Ishikawa (cell line): ENCODE measurements at regions not wholly inside any gene's neighbourhood (a gene's known extent, or its start where the extent isn't known, plus 50 kb on each side); places are given as distances from the start of the nearest gene placed in this dataset.

Experiments used
- CEBPB ChIP-seq: IDR thresholded peaks from 2 replicates; pipeline ENCODE4 v1.6.1; 2012
- CREB1 ChIP-seq: IDR thresholded peaks from 2 replicates; pipeline ENCODE4 v1.6.1; 2012; ENCODE audit warnings: low read depth
- EGR1 ChIP-seq: IDR thresholded peaks from 2 replicates; pipeline ENCODE4 v1.6.1; 2012
- EP300 ChIP-seq: IDR thresholded peaks from 2 replicates; pipeline ENCODE4 v1.6.1; 2012; ENCODE audit warnings: borderline replicate concordance
- FOXM1 ChIP-seq: IDR thresholded peaks from 2 replicates; pipeline ENCODE4 v1.6.1; 2012; ENCODE audit warnings: low read depth, borderline replicate concordance
- NFIC ChIP-seq: IDR thresholded peaks from 2 replicates; pipeline ENCODE4 v1.6.1; 2012
- RAD21 ChIP-seq: IDR thresholded peaks from 2 replicates; pipeline ENCODE4 v1.6.1; 2012; ENCODE audit warnings: low read depth
- TAF1 ChIP-seq: IDR thresholded peaks from 2 replicates; pipeline ENCODE4 v1.6.1; 2012; ENCODE audit warnings: low read depth, mild to moderate bottlenecking
- TCF12 ChIP-seq: IDR thresholded peaks from 2 replicates; pipeline ENCODE4 v1.6.1; 2012; ENCODE audit warnings: low read depth
- TEAD4 ChIP-seq: IDR thresholded peaks from 2 replicates; pipeline ENCODE4 v1.6.1; 2012
- YY1 ChIP-seq: IDR thresholded peaks from 2 replicates; pipeline ENCODE4 v1.6.1; 2012; ENCODE audit warnings: low read depth
- ZBTB7A ChIP-seq: IDR thresholded peaks from 2 replicates; pipeline ENCODE4 v1.6.1; 2012; ENCODE audit warnings: low read depth
- TF ChIP-seq, protein P1 (sequence below): IDR thresholded peaks from 2 replicates; pipeline ENCODE4 v1.6.1; 2012
- TF ChIP-seq, protein P2 (sequence below): IDR thresholded peaks from 2 replicates; pipeline ENCODE4 v1.6.1; 2012; ENCODE audit warnings: low read depth, mild to moderate bottlenecking
- TF ChIP-seq, protein P3 (sequence below): IDR thresholded peaks from 2 replicates; pipeline ENCODE4 v1.6.1; 2012

DNA sequence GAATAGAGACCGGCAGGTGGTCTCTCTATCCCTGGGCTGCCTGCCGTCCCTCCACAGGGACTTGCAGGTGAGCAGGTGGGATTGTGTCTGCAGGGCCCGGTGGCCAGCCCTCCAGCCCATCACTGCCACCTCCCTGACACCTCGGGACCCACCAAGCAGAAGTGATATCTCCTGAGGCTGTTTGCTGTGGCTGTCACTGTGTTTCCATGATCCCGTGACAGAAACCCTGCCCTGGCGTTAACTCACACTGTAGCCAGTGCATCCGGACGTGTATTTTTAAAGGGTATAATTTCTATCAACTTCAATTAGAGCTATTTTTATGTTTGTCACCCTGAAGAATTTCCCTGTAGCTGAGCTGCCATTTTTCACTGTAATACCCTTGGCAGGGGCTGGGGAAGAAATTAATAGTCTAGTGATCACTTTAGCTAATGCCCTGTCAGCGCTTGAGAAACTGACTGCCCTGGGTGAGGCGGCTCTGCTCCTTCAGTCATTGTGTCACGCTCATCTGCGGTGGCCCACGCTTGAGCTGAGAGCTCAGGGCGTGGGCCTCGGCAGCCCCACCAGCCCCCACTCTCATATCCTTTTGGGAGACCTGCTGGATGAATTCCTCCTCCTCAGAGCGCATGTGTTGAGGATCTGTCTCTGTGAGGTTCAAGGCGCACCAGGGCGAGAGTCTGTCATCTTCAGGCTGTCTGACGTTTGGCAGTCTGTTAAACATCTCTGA is 229.9 kb upstream of the CIBAR2 start:
- TF ChIP-seq, protein P1, sequence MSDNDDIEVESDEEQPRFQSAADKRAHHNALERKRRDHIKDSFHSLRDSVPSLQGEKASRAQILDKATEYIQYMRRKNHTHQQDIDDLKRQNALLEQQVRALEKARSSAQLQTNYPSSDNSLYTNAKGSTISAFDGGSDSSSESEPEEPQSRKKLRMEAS = no peak
- TF ChIP-seq TEAD4 (no peak), RAD21 (no peak), FOXM1 (no peak), EP300 (no peak), CEBPB (no peak), TAF1 (no peak), EGR1 (no peak), TCF12 (no peak), CREB1 (no peak), ZBTB7A (no peak), NFIC (no peak)
- TF ChIP-seq, protein P2, sequence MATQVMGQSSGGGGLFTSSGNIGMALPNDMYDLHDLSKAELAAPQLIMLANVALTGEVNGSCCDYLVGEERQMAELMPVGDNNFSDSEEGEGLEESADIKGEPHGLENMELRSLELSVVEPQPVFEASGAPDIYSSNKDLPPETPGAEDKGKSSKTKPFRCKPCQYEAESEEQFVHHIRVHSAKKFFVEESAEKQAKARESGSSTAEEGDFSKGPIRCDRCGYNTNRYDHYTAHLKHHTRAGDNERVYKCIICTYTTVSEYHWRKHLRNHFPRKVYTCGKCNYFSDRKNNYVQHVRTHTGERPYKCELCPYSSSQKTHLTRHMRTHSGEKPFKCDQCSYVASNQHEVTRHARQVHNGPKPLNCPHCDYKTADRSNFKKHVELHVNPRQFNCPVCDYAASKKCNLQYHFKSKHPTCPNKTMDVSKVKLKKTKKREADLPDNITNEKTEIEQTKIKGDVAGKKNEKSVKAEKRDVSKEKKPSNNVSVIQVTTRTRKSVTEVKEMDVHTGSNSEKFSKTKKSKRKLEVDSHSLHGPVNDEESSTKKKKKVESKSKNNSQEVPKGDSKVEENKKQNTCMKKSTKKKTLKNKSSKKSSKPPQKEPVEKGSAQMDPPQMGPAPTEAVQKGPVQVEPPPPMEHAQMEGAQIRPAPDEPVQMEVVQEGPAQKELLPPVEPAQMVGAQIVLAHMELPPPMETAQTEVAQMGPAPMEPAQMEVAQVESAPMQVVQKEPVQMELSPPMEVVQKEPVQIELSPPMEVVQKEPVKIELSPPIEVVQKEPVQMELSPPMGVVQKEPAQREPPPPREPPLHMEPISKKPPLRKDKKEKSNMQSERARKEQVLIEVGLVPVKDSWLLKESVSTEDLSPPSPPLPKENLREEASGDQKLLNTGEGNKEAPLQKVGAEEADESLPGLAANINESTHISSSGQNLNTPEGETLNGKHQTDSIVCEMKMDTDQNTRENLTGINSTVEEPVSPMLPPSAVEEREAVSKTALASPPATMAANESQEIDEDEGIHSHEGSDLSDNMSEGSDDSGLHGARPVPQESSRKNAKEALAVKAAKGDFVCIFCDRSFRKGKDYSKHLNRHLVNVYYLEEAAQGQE = no peak

DNA sequence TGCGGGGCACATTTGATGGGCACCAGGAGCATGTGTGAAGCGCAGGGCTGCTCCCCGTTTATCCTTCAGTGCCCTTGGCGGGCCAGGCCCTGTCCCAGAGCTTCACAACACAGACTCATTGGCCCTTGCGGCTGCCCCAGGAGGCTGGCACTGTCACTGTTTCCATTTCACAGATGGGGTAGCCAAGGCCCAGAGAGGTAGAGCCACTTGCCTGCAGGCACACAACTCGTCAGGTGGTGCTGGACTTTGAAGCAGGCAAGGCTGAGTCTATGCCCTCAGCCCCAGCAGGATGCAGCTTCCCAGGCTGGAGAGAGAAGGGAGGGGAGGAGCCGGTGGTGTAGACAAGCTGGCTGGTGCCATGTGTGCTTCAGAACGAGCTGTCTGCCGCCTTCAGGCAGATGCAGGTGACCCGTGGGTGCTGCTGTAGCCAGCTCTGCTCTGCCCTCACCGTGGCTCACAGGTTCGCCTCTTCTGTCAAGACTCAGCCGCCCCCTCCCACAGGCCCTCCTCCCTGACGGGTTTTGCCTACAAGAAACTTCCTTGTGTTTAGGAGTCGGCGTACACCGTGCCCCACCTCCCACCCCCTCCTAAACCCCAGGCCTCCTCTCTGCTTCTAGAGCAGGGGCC is 232.3 kb upstream of the CIBAR2 start:
- TF ChIP-seq TAF1 (no peak), CEBPB (no peak), ZBTB7A (no peak), FOXM1 (no peak), TCF12 (no peak), EGR1 (no peak), TEAD4 (no peak), CREB1 (no peak), NFIC (no peak), YY1 (no peak), RAD21 (no peak), EP300 (no peak)
- TF ChIP-seq, protein P3, sequence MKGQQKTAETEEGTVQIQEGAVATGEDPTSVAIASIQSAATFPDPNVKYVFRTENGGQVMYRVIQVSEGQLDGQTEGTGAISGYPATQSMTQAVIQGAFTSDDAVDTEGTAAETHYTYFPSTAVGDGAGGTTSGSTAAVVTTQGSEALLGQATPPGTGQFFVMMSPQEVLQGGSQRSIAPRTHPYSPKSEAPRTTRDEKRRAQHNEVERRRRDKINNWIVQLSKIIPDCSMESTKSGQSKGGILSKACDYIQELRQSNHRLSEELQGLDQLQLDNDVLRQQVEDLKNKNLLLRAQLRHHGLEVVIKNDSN = no peak
- TF ChIP-seq, protein P2 = no peak
- TF ChIP-seq, protein P1 = no peak

DNA sequence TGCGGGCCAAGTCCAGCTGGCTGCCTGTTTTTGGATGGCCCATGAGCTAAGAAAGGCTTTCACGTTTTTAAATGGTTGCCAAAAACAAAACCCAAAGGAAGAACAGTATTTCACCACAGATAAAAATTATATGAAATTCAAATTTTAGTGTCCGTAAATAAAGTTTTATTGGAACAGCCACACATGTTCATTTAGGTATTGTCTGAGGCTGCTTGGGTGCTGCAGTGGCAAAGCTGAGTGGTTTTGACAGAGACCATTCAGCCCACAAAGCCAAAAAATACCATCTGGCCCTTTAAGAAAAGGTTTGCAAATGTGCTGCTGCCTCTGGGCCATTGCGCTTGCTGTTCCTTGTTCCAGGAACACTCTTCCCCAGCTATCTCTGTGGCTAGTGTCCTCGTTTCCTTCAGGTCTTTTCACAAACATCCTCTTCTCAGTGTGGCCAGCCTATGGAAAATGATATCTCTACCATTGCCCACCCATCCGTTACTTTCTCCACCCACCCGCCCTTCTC is 232.9 kb upstream of the CIBAR2 start:
- TF ChIP-seq NFIC = no peak
- no peak for TF ChIP-seq RAD21
- TF ChIP-seq YY1 = no peak
- TF ChIP-seq CREB1 = no peak
- no peak for TF ChIP-seq TAF1
- TF ChIP-seq FOXM1 = no peak
- TF ChIP-seq TCF12 = no peak
- TF ChIP-seq, protein P3 = no peak
- TF ChIP-seq, protein P2 = no peak
- TF ChIP-seq TEAD4 = no peak
- TF ChIP-seq ZBTB7A = no peak
- TF ChIP-seq EP300 = no peak
- TF ChIP-seq EGR1 = no peak
- no peak for TF ChIP-seq CEBPB
- TF ChIP-seq, protein P1 = no peak
